K562 (cell line): ENCODE measurements at regions not wholly inside any gene's neighbourhood (a gene's known extent, or its start where the extent isn't known, plus 50 kb on each side); places are given as distances from the start of the nearest gene placed in this dataset.

Experiments used
- ATAC-seq: fragments of 200-7000 bp; cut with Tn5 transposase; 3 replicates; pipeline ENCODE4 v1.9.1; 2020; ENCODE audit warnings: moderate library complexity
- BruUV-seq: library from RNA; stranded (reverse); fragments of 400-500 nt; replicated peaks from 2 replicates; lab custom pipeline; 2021; lab: Mats Ljungman, UMichigan
- CTCF ChIA-PET: fragments of 300-600 bp; formaldehyde crosslinking; extraction: SDS; loops from one replicate; lab custom pipeline; 2021; ENCODE audit warnings: low intra/inter-chr PET ratio; lab: Yijun Ruan, JAX
- POLR2A ChIA-PET: fragments of 300-600, 350-650 bp; sonication (Branson Sonifier 250); formaldehyde crosslinking; extraction: SDS; loops from one replicate; lab custom pipeline; 2021; ENCODE audit warnings: antibody characterized with exemption, inconsistent platforms; lab: Yijun Ruan, JAX
- DNase-seq, 4 experiments: peaks; one replicate each; pipeline versions ENCODE4 v3.0.0 to v3.0.0-alpha.2; 2011 to 2018; ENCODE audit warnings: low spot score in 3 of 4, mixed read lengths in 3 of 4; ENCODE audit errors: extremely low read depth in 1 of 4
- FAIRE-seq: peaks from 2 replicates; lab custom pipeline; 2011; peaks lifted over from hg19 to GRCh38; lab: Jason Lieb, UNC
- H2AFZ ChIP-seq: 2 replicates; pipeline ENCODE4 v1.6.0; 2011; ENCODE audit warnings: low read depth, low read length, control low read depth, inconsistent platforms
- H3K27ac ChIP-seq: fragments of 200-600 bp; 3 replicates; pipeline ENCODE4 v1.8.0; 2011; ENCODE audit warnings: low read depth, mild to moderate bottlenecking, control low read depth, inconsistent platforms, low read length, moderate library complexity, mixed read lengths; ENCODE audit errors: extremely low read depth
- H3K27me3 ChIP-seq, 2 experiments: fragments of 300-600 bp in 1 of 2; 2 replicates in 1 of 2; 3 replicates in 1 of 2; pipeline versions ENCODE4 v1.6.0 to v1.8.0; 2011; ENCODE audit warnings: inconsistent platforms in 2 of 2, low read length in 2 of 2, mild to moderate bottlenecking in 1 of 2, mixed read lengths in 1 of 2, moderate library complexity in 1 of 2; ENCODE audit not compliant: control insufficient read depth in 2 of 2, insufficient read depth in 2 of 2
- H3K36me3 ChIP-seq: fragments of 300-600 bp; 3 replicates; pipeline ENCODE4 v1.8.0; 2011; ENCODE audit warnings: mild to moderate bottlenecking, low read length, inconsistent platforms; ENCODE audit not compliant: control insufficient read depth, insufficient read depth
- H3K4me1 ChIP-seq, 2 experiments: fragments of 200-600 bp in 1 of 2; replicated peaks in 1 of 2; 2 replicates in 1 of 2; 3 replicates in 1 of 2; pipeline versions ENCODE4 v1.5.1 to v1.8.0; 2011; ENCODE audit warnings: inconsistent platforms in 2 of 2, low read length in 2 of 2, mild to moderate bottlenecking in 1 of 2, mixed read lengths in 1 of 2, moderate library complexity in 1 of 2; ENCODE audit not compliant: control insufficient read depth in 2 of 2, insufficient read depth in 2 of 2
- H3K4me2 ChIP-seq: 2 replicates; pipeline ENCODE4 v1.6.1; 2011; ENCODE audit warnings: low read length, control low read depth, inconsistent platforms, mixed read lengths; ENCODE audit not compliant: insufficient read depth
- H3K4me3 ChIP-seq: fragments of 200-600 bp; sonication (generic), shearing (Covaris generic); 2 replicates; pipeline ENCODE4 v1.5.1; 2016; ENCODE audit warnings: control low read depth, inconsistent platforms
- H3K79me2 ChIP-seq: fragments of 200-600 bp; 3 replicates; pipeline ENCODE4 v1.8.0; 2011; ENCODE audit warnings: low read length, inconsistent platforms; ENCODE audit not compliant: control insufficient read depth, insufficient read depth
- H3K9ac ChIP-seq, 2 experiments: 2 replicates each; pipeline versions ENCODE4 v1.6.0 to v1.6.1; 2011; ENCODE audit warnings: low read depth in 2 of 2, low read length in 2 of 2, control low read depth in 1 of 2, inconsistent platforms in 1 of 2, mild to moderate bottlenecking in 1 of 2, mixed read lengths in 1 of 2; ENCODE audit not compliant: insufficient read depth in 1 of 2
- H3K9me1 ChIP-seq: one replicate; pipeline ENCODE4 v1.6.0; 2011; ENCODE audit warnings: inconsistent platforms, mild to moderate bottlenecking, low read length, moderate library complexity; ENCODE audit not compliant: control insufficient read depth, insufficient read depth
- H3K9me3 ChIP-seq: replicated peaks from 2 replicates; pipeline ENCODE4 v1.5.1; 2011; ENCODE audit warnings: low read depth, low read length, inconsistent platforms; ENCODE audit not compliant: control insufficient read depth, insufficient read depth
- H4K20me1 ChIP-seq: replicated peaks from 2 replicates; pipeline ENCODE4 v1.6.1; 2011; ENCODE audit warnings: low read length, inconsistent platforms, mixed read lengths; ENCODE audit not compliant: control insufficient read depth, insufficient read depth
- PCBP1 ChIP-seq: fragments of 200-400 bp; formaldehyde crosslinking; IDR thresholded peaks from 2 replicates; pipeline ENCODE4 v1.6.1; 2018; ENCODE audit warnings: mild to moderate bottlenecking, low read depth, low read length; ENCODE audit not compliant: poor library complexity, severe bottlenecking
- SRSF9 ChIP-seq: fragments of 200-400 bp; formaldehyde crosslinking; IDR thresholded peaks from 2 replicates; pipeline ENCODE4 v1.6.1; 2017; ENCODE audit warnings: low read depth, low read length, borderline replicate concordance
- whole genome bisulfite sequencing: fragments of 100-300 bp; shearing (Covaris generic); methylation state at CpG from one replicate; pipeline ENCODE4 v1.1.6; 2016; ENCODE audit warnings: low coverage, mixed read lengths; ENCODE audit not compliant: insufficient coverage; ENCODE audit errors: missing lambda C conversion rate; 5-methylcytosine and 5-hydroxymethylcytosine counted together
- in situ Hi-C: fragments of 300-500 bp; cut with MboI; formaldehyde crosslinking; loops from 4 replicates; pipeline ENCODE4 v1.15.0; 2018; ENCODE audit warnings: inconsistent platforms, mixed read lengths
- intact Hi-C: fragments of 100-400 bp; cut with micrococcal nuclease; formaldehyde crosslinking; loops from 2 replicates; pipeline ENCODE4 v1.14.2; 2022
- TF ChIP-seq, protein P1 (sequence below): fragments of 250-450 bp; sonication (Bioruptor Pico); IDR thresholded peaks from 2 replicates; pipeline ENCODE4 v1.8.0; 2021; ENCODE audit warnings: borderline replicate concordance, mild to moderate bottlenecking, moderate library complexity; ENCODE audit not compliant: poor library complexity, severe bottlenecking
- TF ChIP-seq, protein P2 (sequence below): fragments of 250-450 bp; sonication (Bioruptor Pico); IDR thresholded peaks from 2 replicates; pipeline ENCODE4 v1.5.0; 2022; ENCODE audit warnings: mild to moderate bottlenecking

- H3K4me1 ChIP-seq: peaks cover 0 to 7% of the 10 kb centered on the region in 2 experiments; a peak in 1 of 5 replicates
- in situ Hi-C loops: no loop called here
- no peak overlapping the region for H3K4me2 ChIP-seq
- CTCF ChIA-PET: no interaction called here
- H3K9ac ChIP-seq: no peak overlapping the region
- TF ChIP-seq PCBP1: no peak
- H3K9me1 ChIP-seq: no peaks in the 10 kb centered on the region
- H3K9me3 ChIP-seq: no peaks in the 10 kb centered on the region
- H3K79me2 ChIP-seq: no peaks in the 10 kb centered on the region
- ATAC-seq: no peak
- POLR2A ChIA-PET: no interaction called here
- WGBS: 3% methylated on average over 4 of the region's 5 CpGs
- H4K20me1 ChIP-seq: peaks cover 4% of the 10 kb centered on the region; the same call in 1 of the 2 replicates
- no peak for DNase-seq
- no peak for FAIRE-seq
- H3K27ac ChIP-seq: no peak overlapping the region
- H2AFZ ChIP-seq: no peak overlapping the region
- H3K4me3 ChIP-seq: no peak overlapping the region
- H3K36me3 ChIP-seq: no peaks in the 10 kb centered on the region
- H3K27me3 ChIP-seq: peaks cover 4 to 16% of the 10 kb centered on the region in 2 experiments; a peak in 3 of 5 replicates
- intact Hi-C loops: no loop called here
- no TSS peak for BruUV-seq
Measured at GRCh38 chr17:72542317-72542716, 421.5 kb downstream of the SOX9 start.

- DNase-seq: no peak
- intact Hi-C loops (no loop called here), in situ Hi-C loops (no loop called here)
- Histone ChIP-seq H3K4me2 (no peak overlapping the region), H3K27me3 (no peaks in the 10 kb centered on the region; a peak in 1 of 5 replicates), H3K4me3 (no peak overlapping the region), H3K79me2 (no peaks in the 10 kb centered on the region), H3K4me1 (no peaks in the 10 kb centered on the region), H3K27ac (no peak overlapping the region), H4K20me1 (0 out of 2 replicates have a peak, but pooled peaks cover under 1% of the 10 kb centered on the region), H3K9me1 (no peaks in the 10 kb centered on the region), H3K9me3 (no peaks in the 10 kb centered on the region), H3K36me3 (no peaks in the 10 kb centered on the region), H2AFZ (no peak overlapping the region), H3K9ac (no peak overlapping the region)
- CTCF ChIA-PET: interaction anchor here (0.6 kb wide), 1 partner anchor 1801 kb away, joined by 4 read pairs; no protein-coding TSS in a partner anchor
- POLR2A ChIA-PET: no interaction called here
- BruUV-seq: no TSS peak
- FAIRE-seq: no peak
- ATAC-seq: no peak
- TF ChIP-seq, protein P1, sequence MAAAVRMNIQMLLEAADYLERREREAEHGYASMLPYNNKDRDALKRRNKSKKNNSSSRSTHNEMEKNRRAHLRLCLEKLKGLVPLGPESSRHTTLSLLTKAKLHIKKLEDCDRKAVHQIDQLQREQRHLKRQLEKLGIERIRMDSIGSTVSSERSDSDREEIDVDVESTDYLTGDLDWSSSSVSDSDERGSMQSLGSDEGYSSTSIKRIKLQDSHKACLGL (CRISPR knock-in tag): no peak
- TF ChIP-seq, protein P2, sequence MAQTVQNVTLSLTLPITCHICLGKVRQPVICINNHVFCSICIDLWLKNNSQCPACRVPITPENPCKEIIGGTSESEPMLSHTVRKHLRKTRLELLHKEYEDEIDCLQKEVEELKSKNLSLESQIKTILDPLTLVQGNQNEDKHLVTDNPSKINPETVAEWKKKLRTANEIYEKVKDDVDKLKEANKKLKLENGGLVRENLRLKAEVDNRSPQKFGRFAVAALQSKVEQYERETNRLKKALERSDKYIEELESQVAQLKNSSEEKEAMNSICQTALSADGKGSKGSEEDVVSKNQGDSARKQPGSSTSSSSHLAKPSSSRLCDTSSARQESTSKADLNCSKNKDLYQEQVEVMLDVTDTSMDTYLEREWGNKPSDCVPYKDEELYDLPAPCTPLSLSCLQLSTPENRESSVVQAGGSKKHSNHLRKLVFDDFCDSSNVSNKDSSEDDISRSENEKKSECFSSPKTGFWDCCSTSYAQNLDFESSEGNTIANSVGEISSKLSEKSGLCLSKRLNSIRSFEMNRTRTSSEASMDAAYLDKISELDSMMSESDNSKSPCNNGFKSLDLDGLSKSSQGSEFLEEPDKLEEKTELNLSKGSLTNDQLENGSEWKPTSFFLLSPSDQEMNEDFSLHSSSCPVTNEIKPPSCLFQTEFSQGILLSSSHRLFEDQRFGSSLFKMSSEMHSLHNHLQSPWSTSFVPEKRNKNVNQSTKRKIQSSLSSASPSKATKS: no peak
- no peak for TF ChIP-seq SRSF9
- WGBS: 1% methylated on average over 5 of the region's 5 CpGs
Measured at GRCh38 chr17:72545766-72546165, 424.9 kb downstream of the SOX9 start.
